ENCODE measurements at regions not wholly inside any gene's neighbourhood (a gene's known extent, or its start where the extent isn't known, plus 50 kb on each side); places are given as distances from the start of the nearest gene placed in this dataset.

- DNase-seq = no peak
These were observed 161.0 kb downstream of the SLC28A3 start for GRCh38 chr9:84179531-84179930.

- no peak for DNase-seq
These were observed 153.5 kb downstream of the SLC28A3 start for GRCh38 chr9:84187090-84187489.

- no peak for DNase-seq
These were observed 150.7 kb downstream of the SLC28A3 start for GRCh38 chr9:84189904-84190303.

GRCh38 chr9:84190411-84190810, 150.1 kb downstream of the SLC28A3 start:
- no peak for DNase-seq

GRCh38 chr9:84206801-84207370, 133.7 kb downstream of the SLC28A3 start:
- DNase-seq = no peak

- no peak for DNase-seq
These were observed 133.0 kb downstream of the SLC28A3 start for GRCh38 chr9:84207491-84207951.

- DNase-seq = no peak
These were observed 128.3 kb downstream of the SLC28A3 start for GRCh38 chr9:84212246-84212645.

- DNase-seq = no peak
These were observed 127.6 kb downstream of the SLC28A3 start for GRCh38 chr9:84212982-84213381.

- DNase-seq = no peak
These were observed 124.4 kb downstream of the SLC28A3 start for GRCh38 chr9:84216151-84216550.

- no peak for DNase-seq
These were observed 122.2 kb downstream of the SLC28A3 start for GRCh38 chr9:84218322-84218721.

GRCh38 chr9:84224246-84224645, 116.3 kb downstream of the SLC28A3 start:
- no peak for DNase-seq

Data from activated gamma-delta T cell treated with Interleukin-2 at 50 U/mL for 16 hours (primary cell).